ENCODE measurements at regions not wholly inside any gene's neighbourhood (a gene's known extent, or its start where the extent isn't known, plus 50 kb on each side); places are given as distances from the start of the nearest gene placed in this dataset.

DNA sequence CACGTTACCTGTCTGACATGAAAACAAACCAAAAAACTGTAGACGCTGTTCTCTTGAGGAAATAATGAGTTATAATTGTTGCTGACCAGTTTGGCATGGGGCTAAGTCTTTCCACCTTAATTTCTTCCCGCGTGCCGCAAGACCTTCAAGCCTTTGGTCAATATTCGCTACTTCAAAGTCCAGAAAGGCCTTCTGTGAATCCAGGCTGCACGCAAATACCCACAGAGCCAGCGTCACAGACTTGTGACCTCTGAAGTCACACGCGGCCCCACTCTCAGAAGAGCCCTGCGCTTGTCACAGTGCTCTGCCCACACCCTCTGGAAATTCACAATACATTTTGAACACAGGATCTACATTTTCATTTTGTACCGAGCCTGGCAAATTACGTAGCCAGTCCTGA is 275.2 kb downstream of the SHQ1 start:
- Histone ChIP-seq H2AFZ (ENCODE audit: low read depth) (no peak overlapping the region), H3K4me3 (IDR thresholded peaks at IDR 0.05; ENCODE audit: insufficient read depth, low read depth, low read length) (no peak overlapping the region), H3K4me2 (no peak overlapping the region), H3K27me3 (ENCODE audit: insufficient read depth, low read depth) (no peaks in the 10 kb centered on the region), H3K36me3 (ENCODE audit: insufficient read depth) (no peaks in the 10 kb centered on the region), H4K20me1 (ENCODE audit: insufficient read depth) (no peaks in the 10 kb centered on the region), H3K27ac (no peak overlapping the region), H3K79me2 (ENCODE audit: insufficient read depth, low read depth) (no peaks in the 10 kb centered on the region), H3K9ac (no peak overlapping the region), H3K4me1 (ENCODE audit: low read depth, poor library complexity, severe bottlenecking) (no peaks in the 10 kb centered on the region)
- no peak for TF ChIP-seq CTCF (conservative IDR thresholded peaks at IDR 0.05; ENCODE audit: low read depth, low read length)

DNA sequence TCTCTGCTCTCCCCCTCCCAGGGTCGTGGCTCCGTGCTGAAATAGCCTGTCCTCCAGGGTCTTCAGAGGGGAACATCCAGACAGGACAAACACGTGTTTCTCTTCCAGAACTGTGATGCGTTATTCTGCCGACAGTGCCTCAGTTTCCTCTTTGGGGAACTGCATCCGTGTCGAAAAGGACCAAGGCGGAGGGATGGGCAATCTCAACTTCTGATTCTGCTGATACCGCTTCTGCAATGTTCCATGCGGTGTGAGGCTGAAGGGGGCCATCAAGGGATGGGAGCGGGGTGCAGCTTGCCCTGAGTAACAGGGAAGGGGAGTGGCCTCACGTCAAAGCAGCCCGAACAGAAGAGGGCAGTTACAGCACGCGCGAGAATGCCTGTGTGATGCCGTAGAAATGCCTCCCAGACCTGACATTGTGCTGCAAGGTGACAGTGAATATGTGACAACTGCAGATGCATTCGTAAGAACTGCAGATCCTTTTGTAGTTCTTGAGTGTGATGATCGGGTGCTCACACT is 275.7 kb downstream of the SHQ1 start:
- Histone ChIP-seq H3K4me3 (IDR thresholded peaks at IDR 0.05; ENCODE audit: insufficient read depth, low read depth, low read length) (no peak overlapping the region), H3K79me2 (ENCODE audit: insufficient read depth, low read depth) (no peaks in the 10 kb centered on the region), H3K27ac (no peak overlapping the region), H3K27me3 (ENCODE audit: insufficient read depth, low read depth) (no peaks in the 10 kb centered on the region), H3K4me2 (no peak overlapping the region), H3K9ac (no peak overlapping the region), H4K20me1 (ENCODE audit: insufficient read depth) (no peaks in the 10 kb centered on the region), H2AFZ (ENCODE audit: low read depth) (no peak overlapping the region), H3K36me3 (ENCODE audit: insufficient read depth) (no peaks in the 10 kb centered on the region), H3K4me1 (ENCODE audit: low read depth, poor library complexity, severe bottlenecking) (no peaks in the 10 kb centered on the region)
- no peak for TF ChIP-seq CTCF (conservative IDR thresholded peaks at IDR 0.05; ENCODE audit: low read depth, low read length)

GRCh38 chr3:72571638-72572114 is 276.6 kb downstream of the SHQ1 start:
- Histone ChIP-seq H3K4me3 (IDR thresholded peaks at IDR 0.05; ENCODE audit: insufficient read depth, low read depth, low read length) (no peak overlapping the region), H3K9ac (no peak overlapping the region), H3K36me3 (ENCODE audit: insufficient read depth) (no peaks in the 10 kb centered on the region), H3K27me3 (ENCODE audit: insufficient read depth, low read depth) (no peaks in the 10 kb centered on the region), H3K4me2 (no peak overlapping the region), H3K4me1 (ENCODE audit: low read depth, poor library complexity, severe bottlenecking) (no peaks in the 10 kb centered on the region), H4K20me1 (ENCODE audit: insufficient read depth) (no peaks in the 10 kb centered on the region), H3K79me2 (ENCODE audit: insufficient read depth, low read depth) (no peaks in the 10 kb centered on the region), H3K27ac (no peak overlapping the region), H2AFZ (ENCODE audit: low read depth) (no peak overlapping the region)
- no peak for TF ChIP-seq CTCF (conservative IDR thresholded peaks at IDR 0.05; ENCODE audit: low read depth, low read length)

DNA sequence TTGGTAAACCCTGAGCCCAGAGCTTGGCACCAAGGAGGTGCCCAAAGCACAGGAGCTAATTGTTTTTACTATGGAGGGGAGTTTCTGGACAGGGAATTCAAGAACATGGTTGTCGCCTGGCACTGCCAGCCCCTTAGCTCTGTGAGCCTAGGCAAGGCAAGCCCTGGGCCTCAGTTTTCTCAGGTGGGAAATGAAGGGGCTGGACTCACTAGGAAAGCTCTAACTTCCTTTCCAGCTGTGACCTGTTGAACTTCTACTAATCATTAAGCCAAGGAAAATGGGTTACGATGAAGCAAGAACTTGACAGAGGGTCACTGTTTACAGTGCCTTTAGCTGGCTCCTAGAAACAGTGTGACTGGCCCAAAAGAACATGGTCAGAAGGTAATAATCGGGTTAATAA is 277.2 kb downstream of the SHQ1 start:
- no peak for TF ChIP-seq CTCF (conservative IDR thresholded peaks at IDR 0.05; ENCODE audit: low read depth, low read length)
- no peak overlapping the region for H3K9ac ChIP-seq
- H2AFZ ChIP-seq (ENCODE audit: low read depth): no peak overlapping the region
- no peaks in the 10 kb centered on the region for H4K20me1 ChIP-seq (ENCODE audit: insufficient read depth)
- no peaks in the 10 kb centered on the region for H3K79me2 ChIP-seq (ENCODE audit: insufficient read depth, low read depth)
- H3K36me3 ChIP-seq (ENCODE audit: insufficient read depth): no peaks in the 10 kb centered on the region
- no peak overlapping the region for H3K4me2 ChIP-seq
- H3K27me3 ChIP-seq (ENCODE audit: insufficient read depth, low read depth): no peaks in the 10 kb centered on the region
- H3K27ac ChIP-seq: no peak overlapping the region
- no peaks in the 10 kb centered on the region for H3K4me1 ChIP-seq (ENCODE audit: low read depth, poor library complexity, severe bottlenecking)
- no peak overlapping the region for H3K4me3 ChIP-seq (IDR thresholded peaks at IDR 0.05; ENCODE audit: insufficient read depth, low read depth, low read length)
